ENCODE measurements at regions not wholly inside any gene's neighbourhood (a gene's known extent, or its start where the extent isn't known, plus 50 kb on each side); places are given as distances from the start of the nearest gene placed in this dataset.

DNA sequence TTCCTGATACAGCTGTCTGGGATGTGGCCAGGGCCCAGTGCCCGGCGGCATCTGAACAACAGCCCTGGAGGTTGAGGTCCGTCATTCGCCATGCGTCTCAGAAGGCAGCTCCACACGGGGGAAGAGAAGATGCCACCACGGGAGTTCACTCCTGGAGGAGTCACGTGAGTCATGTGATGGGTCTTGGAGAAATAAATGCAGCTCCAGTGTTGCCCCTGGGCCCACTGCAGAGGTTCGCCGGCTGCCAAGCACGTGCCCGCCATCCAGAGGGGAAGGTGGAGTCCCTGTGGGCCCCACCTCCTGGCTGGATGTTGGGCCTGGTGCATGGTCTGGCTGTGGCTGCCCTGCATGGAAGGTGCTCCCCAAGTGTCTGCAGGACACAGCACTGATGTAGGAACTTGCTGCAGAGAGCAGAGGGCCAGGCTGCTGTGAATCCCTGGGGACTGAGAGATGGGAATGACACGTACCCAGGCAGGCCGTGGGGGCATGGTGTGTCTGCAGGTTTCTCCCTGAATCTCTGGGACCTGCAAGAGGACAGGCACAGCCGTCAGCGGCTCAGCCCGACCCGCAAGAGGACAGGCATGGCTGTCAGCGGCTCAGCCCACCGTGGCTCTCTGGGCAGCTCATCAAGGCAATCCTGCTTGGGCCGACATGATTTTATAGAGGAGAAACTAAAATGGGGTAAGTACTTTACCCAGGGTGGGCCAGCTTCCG lies 418.3 kb upstream of the IRX4 start:
- POLR2A ChIA-PET: interaction anchor here (0.6 kb wide), 1 partner anchor 36 kb away, joined by 4 read pairs; no protein-coding TSS in a partner anchor
- intact Hi-C loops (cut with DNase I, micrococcal nuclease): no loop called here
- H3K27ac Mint-ChIP-seq: no peak overlapping the region
- H3K4me1 Mint-ChIP-seq: no peaks in the 10 kb centered on the region
- DNase-seq (no peak), ATAC-seq (no peak)
- CTCF ChIA-PET: interaction anchor here (0.6 to 1.0 kb wide), 2 partner anchors 45 to 73 kb away, joined by 3 read pairs; no protein-coding TSS in a partner anchor
- H3K9me3 Mint-ChIP-seq (ENCODE audit: low read depth): no peaks in the 10 kb centered on the region
- peaks cover 4% of the 10 kb centered on the region for H3K27me3 Mint-ChIP-seq
- no peaks in the 10 kb centered on the region for H3K36me3 Mint-ChIP-seq (ENCODE audit: low read depth)
- no peak overlapping the region for H3K4me3 Mint-ChIP-seq

DNA sequence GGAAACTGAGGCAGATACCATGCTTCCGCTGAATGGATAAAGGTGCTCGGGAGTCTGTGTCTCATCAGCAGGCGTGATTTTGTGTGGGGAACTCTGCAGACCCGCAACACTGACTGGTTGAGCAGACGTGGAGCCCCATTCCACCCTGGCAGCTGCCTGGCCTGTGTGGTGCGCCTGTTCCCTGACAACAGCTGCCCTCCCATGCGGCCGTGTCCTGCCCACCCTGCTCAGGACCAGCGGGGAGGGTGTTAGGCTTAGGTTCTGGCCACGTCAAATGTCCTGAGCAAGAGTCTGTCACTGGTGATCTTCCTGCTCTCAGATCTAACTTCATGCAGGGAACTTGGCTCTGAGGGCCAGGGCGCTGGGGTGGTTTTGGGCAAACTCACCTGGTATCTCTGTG lies 417.7 kb upstream of the IRX4 start:
- no peak overlapping the region for H3K4me3 Mint-ChIP-seq
- ChIA-PET CTCF (interaction anchor here (0.6 to 1.0 kb wide), 2 partner anchors 46 to 72 kb away, joined by 3 read pairs; no protein-coding TSS in a partner anchor), POLR2A (interaction anchor here (0.6 kb wide), 1 partner anchor 36 kb away, joined by 4 read pairs; no protein-coding TSS in a partner anchor)
- H3K27me3 Mint-ChIP-seq: peaks cover 4% of the 10 kb centered on the region
- DNase-seq (no peak), ATAC-seq (no peak)
- no peaks in the 10 kb centered on the region for H3K4me1 Mint-ChIP-seq
- H3K36me3 Mint-ChIP-seq (ENCODE audit: low read depth): no peaks in the 10 kb centered on the region
- H3K27ac Mint-ChIP-seq: no peak overlapping the region
- intact Hi-C loops (cut with DNase I, micrococcal nuclease): no loop called here
- no peaks in the 10 kb centered on the region for H3K9me3 Mint-ChIP-seq (ENCODE audit: low read depth)

DNA sequence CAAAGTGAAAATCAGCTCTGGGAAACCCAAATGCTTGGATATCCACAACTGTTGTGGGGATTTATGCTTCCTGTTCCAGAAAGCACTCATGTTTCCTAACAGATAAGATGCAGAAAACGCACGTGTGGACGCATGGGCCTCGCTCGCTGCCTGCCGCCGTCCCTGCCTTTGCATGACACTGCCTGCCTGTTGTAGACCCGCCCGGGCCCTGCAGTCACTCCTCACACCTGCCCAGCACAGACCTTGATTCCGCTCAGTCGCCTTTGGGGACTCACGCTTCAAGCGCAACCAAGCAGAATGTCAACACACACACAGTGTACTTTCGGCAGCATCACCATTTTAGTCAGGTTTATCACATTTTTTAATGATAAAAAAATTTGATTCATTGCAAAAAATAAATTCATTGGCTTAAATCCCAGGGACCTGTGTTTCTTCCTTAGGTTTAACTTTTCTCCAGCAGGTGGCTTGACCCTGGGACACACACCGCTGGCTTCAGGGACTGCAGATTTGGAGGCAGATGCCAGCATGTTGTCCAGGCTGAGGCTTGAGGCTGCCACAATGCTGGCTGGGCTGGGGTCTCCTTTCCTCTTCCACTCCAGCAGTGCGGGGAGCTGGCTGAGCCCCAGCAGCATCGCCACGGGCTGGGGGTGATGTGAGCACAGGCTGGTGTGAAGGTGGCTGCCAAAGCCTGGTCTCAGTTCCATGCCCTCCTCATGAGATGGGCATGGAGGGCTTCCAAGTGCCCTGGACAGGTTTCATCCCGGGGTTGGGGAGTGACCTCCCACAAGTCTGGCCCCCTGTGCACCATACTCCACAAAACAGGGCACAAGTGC lies 416.9 kb upstream of the IRX4 start:
- intact Hi-C loops (cut with DNase I, micrococcal nuclease): no loop called here
- no peak for DNase-seq
- H3K27me3 Mint-ChIP-seq: peaks cover 4% of the 10 kb centered on the region
- CTCF ChIA-PET: interaction anchor here (1.0 kb wide), 1 partner anchor 46 kb away, joined by 3 read pairs; no protein-coding TSS in a partner anchor
- H3K36me3 Mint-ChIP-seq (ENCODE audit: low read depth): no peaks in the 10 kb centered on the region
- H3K4me1 Mint-ChIP-seq: no peaks in the 10 kb centered on the region
- POLR2A ChIA-PET: no interaction called here
- ATAC-seq: no peak
- no peak overlapping the region for H3K27ac Mint-ChIP-seq
- no peaks in the 10 kb centered on the region for H3K9me3 Mint-ChIP-seq (ENCODE audit: low read depth)
- no peak overlapping the region for H3K4me3 Mint-ChIP-seq

DNA sequence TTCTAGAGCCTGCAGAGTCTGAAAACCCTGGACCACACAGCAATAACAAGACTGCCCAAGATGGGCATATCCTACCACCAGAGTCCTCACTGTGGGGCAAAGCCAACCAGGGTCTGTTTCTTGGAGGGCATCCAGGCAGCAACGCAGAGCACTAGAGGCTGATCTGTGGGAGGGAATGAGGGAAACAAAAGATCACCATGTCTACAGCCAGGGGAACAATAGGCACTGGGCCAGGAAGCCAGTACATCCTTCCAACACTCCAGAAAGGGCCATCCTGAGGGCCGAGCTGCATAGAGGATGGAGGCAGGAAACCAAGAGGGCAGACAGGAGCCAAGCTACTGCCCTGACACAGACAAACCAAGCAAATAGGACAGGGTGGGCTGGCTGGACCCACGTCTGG lies 416.1 kb upstream of the IRX4 start:
- POLR2A ChIA-PET: no interaction called here
- DNase-seq: no peak
- no peaks in the 10 kb centered on the region for H3K4me1 Mint-ChIP-seq
- intact Hi-C loops (cut with DNase I, micrococcal nuclease): no loop called here
- CTCF ChIA-PET: no interaction called here
- H3K4me3 Mint-ChIP-seq: no peak overlapping the region
- H3K9me3 Mint-ChIP-seq (ENCODE audit: low read depth): no peaks in the 10 kb centered on the region
- H3K36me3 Mint-ChIP-seq (ENCODE audit: low read depth): no peaks in the 10 kb centered on the region
- H3K27ac Mint-ChIP-seq: no peak overlapping the region
- ATAC-seq: no peak
- peaks cover 4% of the 10 kb centered on the region for H3K27me3 Mint-ChIP-seq

DNA sequence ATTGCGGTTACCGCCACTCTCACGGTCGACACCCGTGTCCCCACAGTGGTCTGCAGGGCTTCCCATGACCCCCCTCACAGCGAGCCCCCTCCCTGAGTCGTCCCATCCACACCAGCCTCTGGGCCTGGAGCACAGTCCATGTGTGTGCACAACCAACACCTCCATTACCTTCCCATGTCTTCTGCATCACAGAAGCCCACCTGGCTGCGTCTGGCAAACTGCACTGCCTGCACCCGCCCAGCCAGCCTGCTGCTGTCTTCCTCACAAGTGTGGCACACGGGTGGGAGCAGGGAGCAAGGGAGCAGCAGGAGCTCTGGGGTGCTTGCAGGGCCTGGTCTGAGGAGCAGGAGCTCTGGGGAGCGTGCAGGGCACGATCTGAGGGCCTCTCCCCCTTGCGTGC lies 415.3 kb upstream of the IRX4 start:
- CTCF ChIA-PET: no interaction called here
- Mint-ChIP-seq H3K27ac (no peak overlapping the region), H3K4me3 (no peak overlapping the region), H3K4me1 (no peaks in the 10 kb centered on the region), H3K9me3 (ENCODE audit: low read depth) (no peaks in the 10 kb centered on the region), H3K36me3 (ENCODE audit: low read depth) (no peaks in the 10 kb centered on the region), H3K27me3 (peaks cover 4% of the 10 kb centered on the region)
- no peak for ATAC-seq
- intact Hi-C loops (cut with DNase I, micrococcal nuclease): no loop called here
- no peak for DNase-seq
- POLR2A ChIA-PET: no interaction called here

DNA sequence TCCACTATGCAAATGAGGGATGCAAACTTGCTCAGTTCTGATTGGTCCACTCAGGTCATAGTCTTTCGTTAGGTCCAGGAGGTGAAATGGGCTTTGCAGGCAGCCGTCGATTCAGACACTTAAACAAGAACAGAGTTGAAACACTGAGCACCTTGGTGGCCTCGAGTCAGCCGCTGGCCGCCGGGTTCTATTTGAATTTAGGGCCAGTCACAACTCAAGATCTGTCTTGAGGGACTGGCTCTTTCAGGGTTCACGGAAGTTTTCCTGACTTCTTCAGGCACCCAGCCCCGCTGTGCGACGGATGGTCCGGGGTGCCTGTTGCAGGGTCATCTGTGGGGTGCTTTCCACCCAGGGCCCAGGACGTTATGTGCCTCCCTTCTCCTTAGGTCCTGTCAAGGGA lies 412.8 kb upstream of the IRX4 start:
- Mint-ChIP-seq H3K4me1 (no peaks in the 10 kb centered on the region), H3K27ac (no peak overlapping the region), H3K4me3 (no peak overlapping the region), H3K9me3 (ENCODE audit: low read depth) (no peaks in the 10 kb centered on the region), H3K27me3 (no peaks in the 10 kb centered on the region), H3K36me3 (ENCODE audit: low read depth) (no peaks in the 10 kb centered on the region)
- ATAC-seq: no peak
- intact Hi-C loops (cut with DNase I, micrococcal nuclease): no loop called here
- no peak for DNase-seq
- ChIA-PET POLR2A (no interaction called here), CTCF (no interaction called here)

DNA sequence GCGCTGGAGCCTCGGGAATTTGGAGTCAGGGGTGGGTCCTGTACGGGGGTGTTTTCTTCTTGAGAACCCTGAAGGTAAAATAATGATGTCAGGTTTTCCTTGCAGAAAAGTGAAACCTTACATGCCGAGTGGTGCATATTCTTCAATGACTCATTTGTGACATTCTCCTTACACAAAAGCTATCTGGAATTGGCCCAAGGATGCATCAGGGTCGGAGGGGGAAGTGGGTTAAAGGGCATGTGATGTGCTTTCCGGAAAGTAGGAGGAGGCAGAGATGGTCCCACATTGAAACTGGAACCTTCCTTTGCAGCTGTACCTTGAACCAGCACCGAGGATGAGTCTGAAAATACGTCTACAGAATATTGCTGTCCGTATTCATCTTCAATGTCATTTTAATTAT lies 411.2 kb upstream of the IRX4 start:
- ChIA-PET CTCF (no interaction called here), POLR2A (no interaction called here)
- Mint-ChIP-seq H3K4me1 (no peaks in the 10 kb centered on the region), H3K27me3 (no peaks in the 10 kb centered on the region), H3K36me3 (ENCODE audit: low read depth) (no peaks in the 10 kb centered on the region), H3K9me3 (ENCODE audit: low read depth) (no peaks in the 10 kb centered on the region), H3K27ac (no peak overlapping the region), H3K4me3 (no peak overlapping the region)
- intact Hi-C loops (cut with DNase I, micrococcal nuclease): no loop called here
- DNase-seq (no peak), ATAC-seq (no peak)

DNA sequence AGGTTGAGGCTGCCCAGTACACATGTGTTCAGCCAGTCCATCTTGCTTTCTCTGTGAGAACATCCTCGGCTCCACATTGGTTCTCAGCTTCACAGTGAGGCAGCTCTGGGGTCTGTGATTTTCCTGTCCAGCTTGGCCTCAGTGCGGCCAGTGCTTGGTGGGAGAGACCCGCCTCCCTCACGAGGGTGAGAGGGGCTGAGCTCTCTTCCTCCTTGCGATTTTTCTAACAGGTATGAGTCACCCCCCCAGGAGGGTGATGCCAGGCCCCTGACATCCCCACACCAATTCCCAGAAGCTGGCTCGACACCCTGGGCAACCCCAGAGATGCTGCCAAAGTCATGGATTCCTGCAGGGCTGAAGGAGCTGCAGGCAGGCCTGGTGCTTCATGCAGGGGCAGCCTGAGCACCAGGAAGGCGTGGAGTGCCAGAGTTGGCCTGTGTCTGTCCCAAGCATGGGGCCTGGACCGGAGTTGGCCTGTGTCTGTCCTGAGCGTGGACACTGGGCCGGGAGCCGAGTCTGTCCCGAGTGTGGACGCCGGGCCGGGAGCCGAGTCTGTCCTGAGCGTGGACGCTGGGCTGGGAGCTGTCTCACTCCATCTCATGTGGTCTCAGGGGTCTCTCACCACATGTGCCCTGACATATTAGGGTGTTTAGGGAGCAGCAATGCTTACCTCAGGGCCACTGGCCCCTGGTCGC lies 408.6 kb upstream of the IRX4 start:
- H3K9me3 Mint-ChIP-seq (ENCODE audit: low read depth): no peaks in the 10 kb centered on the region
- DNase-seq (no peak), ATAC-seq (no peak)
- intact Hi-C loops (cut with DNase I, micrococcal nuclease): no loop called here
- no peak overlapping the region for H3K4me3 Mint-ChIP-seq
- no peak overlapping the region for H3K27ac Mint-ChIP-seq
- H3K4me1 Mint-ChIP-seq: no peaks in the 10 kb centered on the region
- POLR2A ChIA-PET: no interaction called here
- CTCF ChIA-PET: no interaction called here
- no peaks in the 10 kb centered on the region for H3K27me3 Mint-ChIP-seq
- H3K36me3 Mint-ChIP-seq (ENCODE audit: low read depth): no peaks in the 10 kb centered on the region

DNA sequence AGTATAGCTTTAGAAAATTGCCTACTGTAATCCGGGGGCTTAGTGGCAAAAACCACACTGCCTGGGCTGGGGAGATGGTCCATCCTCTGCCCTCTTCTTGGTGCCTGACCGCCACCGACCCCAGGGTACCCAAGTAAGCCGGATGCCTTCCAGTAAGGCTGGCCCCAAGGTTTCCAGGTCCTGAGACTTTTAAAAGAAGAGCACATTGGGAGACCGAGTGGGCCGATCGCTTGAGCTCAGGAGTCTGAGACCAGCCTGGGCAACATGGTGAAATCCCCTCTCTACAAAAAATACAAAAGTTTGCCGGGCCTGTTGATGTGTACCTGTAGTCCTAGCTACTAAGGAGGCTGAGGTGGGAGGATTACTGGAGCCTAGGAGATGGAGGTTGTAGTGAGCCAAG lies 406.7 kb upstream of the IRX4 start:
- Mint-ChIP-seq H3K27me3 (no peaks in the 10 kb centered on the region), H3K9me3 (ENCODE audit: low read depth) (no peaks in the 10 kb centered on the region), H3K36me3 (ENCODE audit: low read depth) (no peaks in the 10 kb centered on the region), H3K4me3 (no peak overlapping the region), H3K4me1 (no peaks in the 10 kb centered on the region), H3K27ac (no peak overlapping the region)
- intact Hi-C loops (cut with DNase I, micrococcal nuclease): no loop called here
- POLR2A ChIA-PET: no interaction called here
- DNase-seq (no peak), ATAC-seq (no peak)
- CTCF ChIA-PET: no interaction called here

DNA sequence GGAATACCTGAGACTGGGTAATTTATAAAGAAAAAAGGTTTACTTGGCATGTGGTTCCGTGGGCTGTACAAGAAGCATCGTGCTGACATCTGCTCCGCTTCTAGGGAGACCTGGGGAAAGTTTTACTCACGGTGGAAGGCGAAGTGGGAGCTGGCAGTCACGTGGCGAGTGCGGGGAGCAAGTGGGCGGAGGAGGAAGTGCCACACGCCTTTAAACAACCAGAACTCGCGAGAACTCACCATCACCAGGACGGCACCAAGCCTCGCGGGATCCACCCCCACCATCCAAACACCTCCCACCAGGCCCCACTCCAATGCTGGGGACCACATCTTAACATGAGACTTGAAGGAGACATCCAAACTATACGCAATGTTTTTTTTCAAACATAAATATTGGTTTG lies 406.2 kb upstream of the IRX4 start:
- ATAC-seq (no peak), DNase-seq (no peak)
- H3K27ac Mint-ChIP-seq: no peak overlapping the region
- no peaks in the 10 kb centered on the region for H3K36me3 Mint-ChIP-seq (ENCODE audit: low read depth)
- H3K9me3 Mint-ChIP-seq (ENCODE audit: low read depth): no peaks in the 10 kb centered on the region
- no peak overlapping the region for H3K4me3 Mint-ChIP-seq
- ChIA-PET POLR2A (no interaction called here), CTCF (no interaction called here)
- intact Hi-C loops (cut with DNase I, micrococcal nuclease): no loop called here
- no peaks in the 10 kb centered on the region for H3K27me3 Mint-ChIP-seq
- no peaks in the 10 kb centered on the region for H3K4me1 Mint-ChIP-seq

DNA sequence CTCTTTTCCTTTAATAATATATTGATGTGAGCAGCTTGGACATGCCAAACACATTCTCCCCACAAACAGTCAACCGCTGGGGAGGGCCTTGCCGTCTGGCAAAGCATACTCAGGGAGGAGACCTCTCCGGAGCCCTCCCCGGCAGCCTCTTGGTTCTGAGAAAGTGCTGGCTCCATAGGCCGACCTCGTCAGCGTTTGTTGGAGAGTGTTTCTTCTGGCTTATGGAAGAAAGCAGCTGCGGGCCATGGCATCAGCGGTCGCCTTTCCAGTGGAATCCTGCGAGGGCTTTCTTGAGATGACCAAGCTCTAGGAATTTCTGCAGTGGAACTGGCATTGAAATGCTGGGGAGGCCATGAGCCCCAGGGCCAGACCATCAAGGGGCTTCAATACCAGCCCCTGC lies 405.7 kb upstream of the IRX4 start:
- intact Hi-C loops (cut with DNase I, micrococcal nuclease): no loop called here
- ATAC-seq (no peak), DNase-seq (no peak)
- CTCF ChIA-PET: no interaction called here
- no peaks in the 10 kb centered on the region for H3K36me3 Mint-ChIP-seq (ENCODE audit: low read depth)
- no peaks in the 10 kb centered on the region for H3K27me3 Mint-ChIP-seq
- no peaks in the 10 kb centered on the region for H3K4me1 Mint-ChIP-seq
- H3K4me3 Mint-ChIP-seq: no peak overlapping the region
- no peaks in the 10 kb centered on the region for H3K9me3 Mint-ChIP-seq (ENCODE audit: low read depth)
- POLR2A ChIA-PET: no interaction called here
- H3K27ac Mint-ChIP-seq: no peak overlapping the region

DNA sequence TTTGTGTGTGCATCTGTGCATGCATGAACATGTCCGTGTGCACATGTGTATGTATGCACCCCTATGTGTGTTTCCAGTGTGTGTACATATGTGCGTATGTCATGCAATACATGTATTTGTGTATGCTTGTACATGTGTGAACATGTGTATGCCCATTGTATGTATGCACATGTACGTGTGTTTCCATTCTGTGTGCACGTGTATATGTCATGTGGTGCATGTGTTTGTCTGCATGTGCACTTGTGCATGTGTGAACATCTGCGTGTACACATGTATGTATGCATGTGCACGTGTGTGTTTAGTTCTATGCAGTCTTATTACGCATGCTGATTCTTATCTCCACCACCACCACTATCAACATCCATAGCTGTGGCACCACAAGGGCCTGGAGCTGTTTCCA lies 403.5 kb upstream of the IRX4 start:
- POLR2A ChIA-PET: no interaction called here
- CTCF ChIA-PET: no interaction called here
- Mint-ChIP-seq H3K4me3 (no peak overlapping the region), H3K36me3 (ENCODE audit: low read depth) (no peaks in the 10 kb centered on the region), H3K27me3 (no peaks in the 10 kb centered on the region), H3K27ac (no peak overlapping the region), H3K9me3 (ENCODE audit: low read depth) (no peaks in the 10 kb centered on the region), H3K4me1 (no peaks in the 10 kb centered on the region)
- intact Hi-C loops (cut with DNase I, micrococcal nuclease): no loop called here
- ATAC-seq (no peak), DNase-seq (no peak)

Data from activated CD4-positive, alpha-beta T cell treated with anti-CD3 and anti-CD28 coated beads for 36 hours (primary cell).